Neural cell (in vitro differentiated cells): ENCODE measurements at regions not wholly inside any gene's neighbourhood (a gene's known extent, or its start where the extent isn't known, plus 50 kb on each side); places are given as distances from the start of the nearest gene placed in this dataset.

Source experiments
- H2AFZ ChIP-seq: fragments of 200-600, 300-800 bp; sonication (generic), shearing (Covaris generic); 2 replicates; pipeline ENCODE4 v1.6.0; 2014; ENCODE audit warnings: low read depth, mild to moderate bottlenecking, antibody characterized with exemption, low read length, moderate library complexity
- H3F3A ChIP-seq: fragments of 200-600 bp; shearing (Covaris generic); 2 replicates; pipeline ENCODE4 v1.6.1; 2016; ENCODE audit warnings: mild to moderate bottlenecking, moderate library complexity, mixed read lengths, antibody characterized with exemption, low read length; ENCODE audit not compliant: insufficient read depth, poor library complexity, severe bottlenecking
- H3K27ac ChIP-seq: fragments of 200-600, 300-800 bp; sonication (generic), shearing (Covaris generic); 2 replicates; pipeline ENCODE4 v1.5.1; 2014; ENCODE audit warnings: mild to moderate bottlenecking, low read length, moderate library complexity
- H3K27me3 ChIP-seq: fragments of 300-800, 200-600 bp; sonication (generic), shearing (Covaris generic); 2 replicates; pipeline ENCODE4 v1.6.0; 2014; ENCODE audit warnings: mild to moderate bottlenecking, low read depth, low read length, moderate library complexity; ENCODE audit not compliant: insufficient read depth
- H3K36me3 ChIP-seq: fragments of 300-800, 200-600 bp; sonication (generic), shearing (Covaris generic); 2 replicates; pipeline ENCODE4 v1.5.1; 2014; ENCODE audit warnings: mild to moderate bottlenecking, antibody characterized with exemption, low read length, moderate library complexity; ENCODE audit not compliant: insufficient read depth
- H3K4me2 ChIP-seq: fragments of 300-800, 200-600 bp; sonication (generic), shearing (Covaris generic); 2 replicates; pipeline ENCODE4 v1.6.0; 2014; ENCODE audit warnings: mild to moderate bottlenecking, low read length
- H3K4me3 ChIP-seq: fragments of 300-800, 200-600 bp; sonication (generic), shearing (Covaris generic); 2 replicates; pipeline ENCODE4 v1.5.1; 2014; ENCODE audit warnings: mild to moderate bottlenecking, low read length, moderate library complexity
- H3K79me2 ChIP-seq: fragments of 200-600 bp; shearing (Covaris generic); replicated peaks from 2 replicates; pipeline ENCODE4 v1.6.0; 2014; ENCODE audit warnings: mild to moderate bottlenecking, low read length, moderate library complexity; ENCODE audit not compliant: insufficient read depth
- H3K9ac ChIP-seq: fragments of 300-800, 200-600 bp; sonication (generic), shearing (Covaris generic); 2 replicates; pipeline ENCODE4 v1.6.1; 2016; ENCODE audit warnings: mild to moderate bottlenecking, low read length, mixed read lengths
- H3K9me2 ChIP-seq: fragments of 200-600 bp; shearing (Covaris generic); 2 replicates; pipeline ENCODE4 v1.6.1; 2016; ENCODE audit warnings: mild to moderate bottlenecking, low read length, mixed read lengths; ENCODE audit not compliant: insufficient read depth
- H3K9me3 ChIP-seq: fragments of 200-600, 300-800 bp; sonication (generic), shearing (Covaris generic); 2 replicates; pipeline ENCODE4 v1.6.1; 2016; ENCODE audit warnings: mild to moderate bottlenecking, mixed run types, low read length, moderate library complexity, mixed read lengths
- H4K20me1 ChIP-seq: fragments of 200-600 bp; shearing (Covaris generic); 2 replicates; pipeline ENCODE4 v1.6.1; 2016; ENCODE audit warnings: mild to moderate bottlenecking, mixed run types; ENCODE audit not compliant: insufficient read depth
- CTCF ChIP-seq: fragments of 450-650 bp; IDR thresholded peaks from 2 replicates; pipeline ENCODE4 v1.5.1; 2014; ENCODE audit warnings: antibody characterized with exemption, mild to moderate bottlenecking, moderate library complexity; ENCODE audit not compliant: poor library complexity, severe bottlenecking
- EP300 ChIP-seq: fragments of 450-650 bp; conservative IDR thresholded peaks from 2 replicates; pipeline ENCODE4 v1.6.1; 2014; ENCODE audit warnings: antibody characterized with exemption, mild to moderate bottlenecking, moderate library complexity; ENCODE audit not compliant: poor library complexity, severe bottlenecking
- EZH2 ChIP-seq: fragments of 200-600, 300-800 bp; shearing (Covaris generic), sonication (generic); IDR thresholded peaks from 2 replicates; pipeline ENCODE4 v1.6.1; 2014; ENCODE audit warnings: antibody characterized with exemption, low read length, borderline replicate concordance, mild to moderate bottlenecking; ENCODE audit not compliant: insufficient read depth, poor library complexity, severe bottlenecking
- MXI1 ChIP-seq: fragments of 450-650 bp; conservative IDR thresholded peaks from 2 replicates; pipeline ENCODE4 v1.6.1; 2014; ENCODE audit warnings: antibody characterized with exemption, mild to moderate bottlenecking; ENCODE audit not compliant: poor library complexity, severe bottlenecking
- POLR2AphosphoS5 ChIP-seq: IDR thresholded peaks from 2 replicates; pipeline ENCODE4 v1.6.1; 2012
- RAD21 ChIP-seq: fragments of 450-650 bp; conservative IDR thresholded peaks from 2 replicates; pipeline ENCODE4 v1.6.1; 2014; ENCODE audit warnings: antibody characterized with exemption, mild to moderate bottlenecking, moderate library complexity
- SMC3 ChIP-seq: fragments of 450-650 bp; conservative IDR thresholded peaks from 2 replicates; pipeline ENCODE4 v1.6.1; 2014; ENCODE audit warnings: antibody characterized with exemption, mild to moderate bottlenecking, moderate library complexity; ENCODE audit not compliant: poor library complexity
- TAF1 ChIP-seq: IDR thresholded peaks from 2 replicates; pipeline ENCODE4 v1.6.1; 2012; ENCODE audit warnings: low read depth
- TF ChIP-seq, protein P1 (sequence below): IDR thresholded peaks from 2 replicates; pipeline ENCODE4 v1.6.1; 2012; ENCODE audit warnings: borderline replicate concordance

GRCh38 chr21:36579898-36580297, 100.0 kb upstream of the CLDN14 start:
- no peak overlapping the region for H3K4me2 ChIP-seq
- no peak for TF ChIP-seq MXI1
- no peak for TF ChIP-seq POLR2AphosphoS5
- TF ChIP-seq, protein P1, sequence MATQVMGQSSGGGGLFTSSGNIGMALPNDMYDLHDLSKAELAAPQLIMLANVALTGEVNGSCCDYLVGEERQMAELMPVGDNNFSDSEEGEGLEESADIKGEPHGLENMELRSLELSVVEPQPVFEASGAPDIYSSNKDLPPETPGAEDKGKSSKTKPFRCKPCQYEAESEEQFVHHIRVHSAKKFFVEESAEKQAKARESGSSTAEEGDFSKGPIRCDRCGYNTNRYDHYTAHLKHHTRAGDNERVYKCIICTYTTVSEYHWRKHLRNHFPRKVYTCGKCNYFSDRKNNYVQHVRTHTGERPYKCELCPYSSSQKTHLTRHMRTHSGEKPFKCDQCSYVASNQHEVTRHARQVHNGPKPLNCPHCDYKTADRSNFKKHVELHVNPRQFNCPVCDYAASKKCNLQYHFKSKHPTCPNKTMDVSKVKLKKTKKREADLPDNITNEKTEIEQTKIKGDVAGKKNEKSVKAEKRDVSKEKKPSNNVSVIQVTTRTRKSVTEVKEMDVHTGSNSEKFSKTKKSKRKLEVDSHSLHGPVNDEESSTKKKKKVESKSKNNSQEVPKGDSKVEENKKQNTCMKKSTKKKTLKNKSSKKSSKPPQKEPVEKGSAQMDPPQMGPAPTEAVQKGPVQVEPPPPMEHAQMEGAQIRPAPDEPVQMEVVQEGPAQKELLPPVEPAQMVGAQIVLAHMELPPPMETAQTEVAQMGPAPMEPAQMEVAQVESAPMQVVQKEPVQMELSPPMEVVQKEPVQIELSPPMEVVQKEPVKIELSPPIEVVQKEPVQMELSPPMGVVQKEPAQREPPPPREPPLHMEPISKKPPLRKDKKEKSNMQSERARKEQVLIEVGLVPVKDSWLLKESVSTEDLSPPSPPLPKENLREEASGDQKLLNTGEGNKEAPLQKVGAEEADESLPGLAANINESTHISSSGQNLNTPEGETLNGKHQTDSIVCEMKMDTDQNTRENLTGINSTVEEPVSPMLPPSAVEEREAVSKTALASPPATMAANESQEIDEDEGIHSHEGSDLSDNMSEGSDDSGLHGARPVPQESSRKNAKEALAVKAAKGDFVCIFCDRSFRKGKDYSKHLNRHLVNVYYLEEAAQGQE, result no peak
- TF ChIP-seq CTCF, result no peak
- TF ChIP-seq EZH2, result no peak
- TF ChIP-seq SMC3, result no peak
- no peak for TF ChIP-seq TAF1
- TF ChIP-seq RAD21, result no peak
- TF ChIP-seq EP300, result no peak

DNA sequence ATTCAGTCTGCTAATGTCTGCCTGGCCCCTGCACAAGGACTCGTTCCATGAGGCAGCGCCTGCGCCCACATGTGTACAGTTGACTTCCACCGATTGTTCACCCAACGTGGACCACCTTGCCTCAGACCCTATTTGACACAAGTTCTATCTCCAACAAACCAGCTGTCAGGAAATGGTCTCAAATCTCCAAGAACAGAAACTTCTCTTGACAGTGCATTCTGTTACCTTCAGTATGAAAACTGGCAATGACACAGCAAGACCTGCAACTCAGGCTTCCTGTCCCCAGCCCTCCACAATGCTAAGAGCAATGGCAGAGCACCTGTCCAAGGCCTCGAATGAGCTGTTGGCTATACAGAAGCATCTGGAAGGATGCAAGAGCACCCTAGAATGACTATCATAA, 102.3 kb upstream of the CLDN14 start:
- no peaks in the 10 kb centered on the region for H3F3A ChIP-seq
- TF ChIP-seq MXI1 (no peak), EP300 (no peak), EZH2 (no peak), CTCF (no peak)

More at GRCh38 chr21:36579898-36580297, 100.0 kb upstream of the CLDN14 start:
- H3K9ac ChIP-seq, result no peak overlapping the region
- H3K27me3 ChIP-seq, result no peaks in the 10 kb centered on the region
- H3K9me3 ChIP-seq, result no peaks in the 10 kb centered on the region
- no peaks in the 10 kb centered on the region for H3K9me2 ChIP-seq
- no peaks in the 10 kb centered on the region for H4K20me1 ChIP-seq
- no peak overlapping the region for H2AFZ ChIP-seq
- H3F3A ChIP-seq, result no peaks in the 10 kb centered on the region
- H3K36me3 ChIP-seq, result no peaks in the 10 kb centered on the region
- no peak overlapping the region for H3K4me3 ChIP-seq
- no peak overlapping the region for H3K27ac ChIP-seq
- no peaks in the 10 kb centered on the region for H3K79me2 ChIP-seq

More for the DNA sequence above, 102.3 kb upstream of the CLDN14 start:
- Histone ChIP-seq H3K9ac (no peak overlapping the region), H3K79me2 (no peaks in the 10 kb centered on the region), H2AFZ (no peak overlapping the region), H3K4me3 (no peak overlapping the region), H3K4me2 (no peak overlapping the region), H4K20me1 (no peaks in the 10 kb centered on the region), H3K36me3 (no peaks in the 10 kb centered on the region), H3K9me2 (no peaks in the 10 kb centered on the region), H3K9me3 (no peaks in the 10 kb centered on the region), H3K27me3 (no peaks in the 10 kb centered on the region), H3K27ac (no peak overlapping the region)
